ENCODE measurements at regions not wholly inside any gene's neighbourhood (a gene's known extent, or its start where the extent isn't known, plus 50 kb on each side); places are given as distances from the start of the nearest gene placed in this dataset.

GRCh38 chr1:191065346-191065745, 587.7 kb upstream of the BRINP3 start:
- H3K9me1 ChIP-seq (ENCODE audit: insufficient read depth, low read length): no peaks in the 10 kb centered on the region
- no peak overlapping the region for H2AFZ ChIP-seq (replicated peaks; ENCODE audit: low read length, poor library complexity)
- no peaks in the 10 kb centered on the region for H3K4me1 ChIP-seq (ENCODE audit: control insufficient read depth, insufficient read depth, low read length)
- H2BK5ac ChIP-seq (ENCODE audit: low read depth, low read length, poor library complexity, severe bottlenecking): no peak overlapping the region
- H4K8ac ChIP-seq (ENCODE audit: low read depth in 2 of 2, low read length in 2 of 2): no peak overlapping the region
- H3K9ac ChIP-seq (ENCODE audit: low read depth, low read length): no peak overlapping the region
- no peaks in the 10 kb centered on the region for H4K20me1 ChIP-seq (ENCODE audit: insufficient read depth, low read length)
- H3K18ac ChIP-seq (ENCODE audit: low read depth, low read length): no peak overlapping the region
- in situ Hi-C loops (cut with MboI; ENCODE audit: low sequenced_read_pairs) (no loop called here), intact Hi-C loops (cut with micrococcal nuclease) (no loop called here), dilution Hi-C loops (cut with HindIII; ENCODE audit: low sequenced_read_pairs, unreplicated experiment) (no loop called here)
- H2AK9ac ChIP-seq (replicated peaks; ENCODE audit: low read depth, low read length, poor library complexity): no peak overlapping the region
- H2BK20ac ChIP-seq (ENCODE audit: low read depth, low read length): no peak overlapping the region
- TF ChIP-seq RFX5 (IDR thresholded peaks at IDR 0.05; ENCODE audit: low read depth, low read length): no peak
- TF ChIP-seq RAD21 (IDR thresholded peaks at IDR 0.05; ENCODE audit: low read length): no peak
- TF ChIP-seq NFE2L2 (IDR thresholded peaks at IDR 0.05; ENCODE audit: low read depth, low read length): no peak
- TF ChIP-seq MAFK (IDR thresholded peaks at IDR 0.05; ENCODE audit: low read depth, low read length): no peak
- TF ChIP-seq USF2 (IDR thresholded peaks at IDR 0.05; ENCODE audit: low read depth, low read length): no peak
- TF ChIP-seq CEBPB (IDR thresholded peaks at IDR 0.05; ENCODE audit: low read depth, low read length): no peak
- no peak for TF ChIP-seq RCOR1 (IDR thresholded peaks at IDR 0.05; ENCODE audit: insufficient replicate concordance, low read length)
- H4K5ac ChIP-seq (ENCODE audit: low read depth, low read length): no peak overlapping the region
- no peaks in the 10 kb centered on the region for H3K9me3 ChIP-seq (ENCODE audit: control insufficient read depth, insufficient read depth, low read length)
- H3K4me3 ChIP-seq (ENCODE audit: insufficient read depth, low read depth, low read length): no peak overlapping the region
- H3K56ac ChIP-seq (ENCODE audit: extremely low read depth, insufficient read depth, low read length): no peak overlapping the region
- no peak overlapping the region for H3K4me2 ChIP-seq (ENCODE audit: low read depth, low read length)
- H4K91ac ChIP-seq (ENCODE audit: insufficient read depth, low read depth, low read length): no peak overlapping the region
- DNase-seq (no peak), ATAC-seq (ENCODE audit: low read depth) (no peak)
- H2BK120ac ChIP-seq (ENCODE audit: low read depth, low read length): no peak overlapping the region
- H2BK15ac ChIP-seq (ENCODE audit: low read depth, low read length): no peak overlapping the region
- ChIA-PET CTCF (no interaction called here), POLR2A (ENCODE audit: unreplicated experiment) (no interaction called here)
- no peak overlapping the region for H3K4ac ChIP-seq (ENCODE audit: low read depth, low read length)
- H3K27ac ChIP-seq (ENCODE audit: insufficient read depth, low read length): no peak overlapping the region
- BruUV-seq (replicated peaks): no TSS peak
- no peaks in the 10 kb centered on the region for H3K36me3 ChIP-seq (ENCODE audit: control insufficient read depth, insufficient read depth, low read length)
- no peaks in the 10 kb centered on the region for H3K27me3 ChIP-seq (ENCODE audit: control insufficient read depth, insufficient read depth, low read length)
- H3K23ac ChIP-seq (ENCODE audit: low read depth, low read length): no peak overlapping the region
- no peak overlapping the region for H3K14ac ChIP-seq (replicated peaks; ENCODE audit: low read depth, low read length)
- WGBS, 2 experiments (ENCODE audit: extremely low coverage in 2 of 2, insufficient read length in 1 of 2): no CpG with 5 or more reads among the region's 3 CpGs
- no peaks in the 10 kb centered on the region for H3K79me1 ChIP-seq (ENCODE audit: low read depth in 1 of 2, low read length in 2 of 2)
- H2AK5ac ChIP-seq (ENCODE audit: low read depth, low read length): no peak overlapping the region

All from IMR-90 (cell line).